H1 (cell line): ENCODE measurements at regions not wholly inside any gene's neighbourhood (a gene's known extent, or its start where the extent isn't known, plus 50 kb on each side); places are given as distances from the start of the nearest gene placed in this dataset.

Source experiments
- CTCF ChIA-PET: fragments of 300-600 bp; sonication (Branson Sonifier 250); formaldehyde crosslinking; loops from one replicate; lab custom pipeline; 2021; ENCODE audit not compliant: partially characterized antibody; lab: Charles Lee
- POLR2A ChIA-PET: fragments of 300-600 bp; sonication (Branson Sonifier 250); formaldehyde crosslinking; loops from one replicate; lab custom pipeline; 2021; ENCODE audit warnings: inconsistent platforms; ENCODE audit not compliant: partially characterized antibody; lab: Charles Lee
- DNase-seq, 2 experiments: peaks; one replicate each; pipeline versions ENCODE4 v3.0.0 to v3.0.0-alpha.2; 2010 to 2022; ENCODE audit warnings: low spot score in 2 of 2, low read depth in 1 of 2, mixed read lengths in 1 of 2
- FAIRE-seq: peaks from 2 replicates; lab custom pipeline; 2011; peaks lifted over from hg19 to GRCh38; lab: Jason Lieb, UNC
- H2AFZ ChIP-seq: 2 replicates; pipeline ENCODE4 v1.8.1; 2012; ENCODE audit warnings: low read length, inconsistent platforms
- H2AK5ac ChIP-seq: 2 replicates; pipeline ENCODE4 v1.6.1; 2013; ENCODE audit warnings: low read depth, low read length
- H2BK120ac ChIP-seq: replicated peaks from 2 replicates; pipeline ENCODE3; 2013; ENCODE audit warnings: low read depth, low read length, inconsistent platforms
- H2BK12ac ChIP-seq: 2 replicates; pipeline ENCODE4 v1.6.1; 2013; ENCODE audit warnings: low read depth, low read length
- H2BK15ac ChIP-seq: 2 replicates; pipeline ENCODE4 v1.6.1; 2013; ENCODE audit warnings: low read length
- H2BK20ac ChIP-seq: 2 replicates; pipeline ENCODE4 v1.6.1; 2013; ENCODE audit warnings: low read length
- H2BK5ac ChIP-seq: 2 replicates; pipeline ENCODE4 v1.6.1; 2013; ENCODE audit warnings: low read depth, low read length
- H3K14ac ChIP-seq: 2 replicates; pipeline ENCODE4 v1.6.1; 2013; ENCODE audit warnings: inconsistent platforms; ENCODE audit not compliant: insufficient read length
- H3K18ac ChIP-seq: 2 replicates; pipeline ENCODE4 v1.6.1; 2013; ENCODE audit warnings: low read length; ENCODE audit errors: extremely low read depth
- H3K23ac ChIP-seq: 2 replicates; pipeline ENCODE4 v1.6.1; 2013; ENCODE audit warnings: inconsistent platforms; ENCODE audit not compliant: insufficient read length
- H3K23me2 ChIP-seq: 2 replicates; pipeline ENCODE4 v1.6.1; 2013; ENCODE audit warnings: low read depth, low read length
- H3K27ac ChIP-seq: 2 replicates; pipeline ENCODE4 v1.6.1; 2011; ENCODE audit warnings: low read depth, low read length, inconsistent platforms
- H3K27me3 ChIP-seq, 4 experiments: replicated peaks in 1 of 4; 1 replicate in 1 of 4; 2 replicates in 3 of 4; pipeline versions ENCODE4 v1.6.1 to v1.8.1; 2011 to 2013; ENCODE audit warnings: low read length in 3 of 4, mild to moderate bottlenecking in 3 of 4, inconsistent platforms in 2 of 4, mixed read lengths in 2 of 4, moderate library complexity in 1 of 4; ENCODE audit not compliant: control insufficient read depth in 3 of 4, insufficient read depth in 3 of 4; ENCODE audit errors: extremely low read depth in 1 of 4
- H3K36me3 ChIP-seq, 4 experiments: 2 replicates each; pipeline versions ENCODE4 v1.6.1 to v1.8.1; 2011 to 2013; ENCODE audit warnings: mild to moderate bottlenecking in 4 of 4, low read length in 3 of 4, moderate library complexity in 2 of 4, control low read depth in 1 of 4, inconsistent platforms in 1 of 4; ENCODE audit not compliant: insufficient read depth in 4 of 4, control insufficient read depth in 2 of 4
- H3K4ac ChIP-seq: replicated peaks from 2 replicates; pipeline ENCODE3; 2013; ENCODE audit warnings: low read length, low read depth, mixed read lengths, inconsistent platforms; ENCODE audit not compliant: insufficient read length
- H3K4me1 ChIP-seq, 4 experiments: replicated peaks in 1 of 4; 1 replicate in 1 of 4; 2 replicates in 3 of 4; pipeline versions ENCODE4 v1.6.1 to v1.8.1; 2011 to 2013; ENCODE audit warnings: low read length in 3 of 4, inconsistent platforms in 2 of 4, mixed read lengths in 1 of 4; ENCODE audit not compliant: insufficient read depth in 4 of 4, control insufficient read depth in 3 of 4
- H3K4me2 ChIP-seq, 2 experiments: 2 replicates each; pipeline versions ENCODE4 v1.6.1 to v1.8.1; 2011 to 2013; ENCODE audit warnings: low read depth in 2 of 2, low read length in 2 of 2, control low read depth in 1 of 2, inconsistent platforms in 1 of 2, mild to moderate bottlenecking in 1 of 2; ENCODE audit not compliant: insufficient read depth in 1 of 2
- H3K4me3 ChIP-seq, 4 experiments: fragments of 200-600, 300-600 bp in 1 of 4; sonication (generic), shearing (Covaris generic), sonication (Bioruptor Twin) in 1 of 4; 2 replicates each; pipeline versions ENCODE4 v1.5.1 to v1.8.1; 2011 to 2016; ENCODE audit warnings: low read length in 4 of 4, low read depth in 3 of 4, control low read depth in 2 of 4, inconsistent platforms in 2 of 4, mild to moderate bottlenecking in 2 of 4, mixed read lengths in 1 of 4, moderate library complexity in 1 of 4; ENCODE audit not compliant: insufficient read depth in 2 of 4; ENCODE audit errors: extremely low read depth in 1 of 4
- H3K56ac ChIP-seq: replicated peaks from 2 replicates; pipeline ENCODE3; 2013; ENCODE audit warnings: low read depth, mild to moderate bottlenecking, mixed read lengths, low read length, inconsistent platforms; ENCODE audit not compliant: insufficient read length
- H3K79me1 ChIP-seq: 2 replicates; pipeline ENCODE4 v1.6.1; 2013; ENCODE audit warnings: low read depth, low read length, control low read depth
- H3K79me2 ChIP-seq, 2 experiments: 2 replicates each; pipeline versions ENCODE4 v1.6.1 to v1.8.1; 2012 to 2013; ENCODE audit warnings: low read length in 2 of 2, mild to moderate bottlenecking in 2 of 2, inconsistent platforms in 1 of 2; ENCODE audit not compliant: insufficient read depth in 2 of 2, control insufficient read depth in 1 of 2
- H3K9ac ChIP-seq, 4 experiments: replicated peaks in 1 of 4; 1 replicate in 1 of 4; 2 replicates in 3 of 4; pipeline versions ENCODE4 v1.6.1 to v1.8.1; 2011 to 2013; ENCODE audit warnings: low read depth in 3 of 4, low read length in 3 of 4, control low read depth in 2 of 4, mild to moderate bottlenecking in 2 of 4, moderate library complexity in 2 of 4, inconsistent platforms in 1 of 4; ENCODE audit errors: extremely low read depth in 1 of 4
- H3K9me3 ChIP-seq, 2 experiments: 2 replicates each; pipeline versions ENCODE4 v1.6.1 to v1.8.1; 2012 to 2013; ENCODE audit warnings: mild to moderate bottlenecking in 2 of 2, moderate library complexity in 2 of 2, control low read depth in 1 of 2, inconsistent platforms in 1 of 2, low read depth in 1 of 2, low read length in 1 of 2, mixed read lengths in 1 of 2; ENCODE audit not compliant: insufficient read depth in 2 of 2
- H4K20me1 ChIP-seq, 2 experiments: replicated peaks in 1 of 2; 2 replicates each; pipeline versions ENCODE3 to v1.8.1; 2011 to 2013; ENCODE audit warnings: inconsistent platforms in 2 of 2, low read length in 2 of 2, mild to moderate bottlenecking in 1 of 2; ENCODE audit not compliant: insufficient read depth in 2 of 2, control insufficient read depth in 1 of 2
- H4K5ac ChIP-seq: 2 replicates; pipeline ENCODE4 v1.6.1; 2013; ENCODE audit warnings: low read length, low read depth, mixed read lengths, inconsistent platforms; ENCODE audit not compliant: insufficient read length
- H4K8ac ChIP-seq: 2 replicates; pipeline ENCODE4 v1.8.0; 2013; ENCODE audit warnings: mild to moderate bottlenecking, moderate library complexity, low read length, inconsistent platforms; ENCODE audit not compliant: insufficient read depth; ENCODE audit errors: extremely low read depth
- H4K91ac ChIP-seq: replicated peaks from 2 replicates; pipeline ENCODE3; 2013; ENCODE audit warnings: low read length, mixed read lengths, inconsistent platforms; ENCODE audit not compliant: insufficient read length
- ASH2L ChIP-seq: fragments of 200-600, 300-600 bp; sonication (generic); IDR thresholded peaks from one replicate; pipeline ENCODE4 v1.7.1; 2017; ENCODE audit warnings: low read length
- BACH1 ChIP-seq: IDR thresholded peaks from 2 replicates; pipeline ENCODE4 v1.6.1; 2012; ENCODE audit warnings: low read length, improper control_type of control experiment
- BCL11A ChIP-seq, 2 experiments: IDR thresholded peaks; one replicate each; pipeline ENCODE4 v1.6.1; 2011; ENCODE audit warnings: low read depth in 2 of 2, low read length in 2 of 2, mild to moderate bottlenecking in 2 of 2
- CBX8 ChIP-seq: fragments of 300-800, 300-1000 bp; sonication (generic); IDR thresholded peaks from 2 replicates; pipeline ENCODE4 v1.7.1; 2016; ENCODE audit warnings: low read depth, low read length, borderline replicate concordance
- CEBPB ChIP-seq: IDR thresholded peaks from 2 replicates; pipeline ENCODE4 v1.6.1; 2012; ENCODE audit warnings: low read depth, low read length
- NRF1 ChIP-seq: IDR thresholded peaks from 2 replicates; pipeline ENCODE4 v1.6.1; 2011; ENCODE audit warnings: mild to moderate bottlenecking, low read depth, low read length, improper control_type of control experiment
- SUZ12 ChIP-seq: fragments of 200-600 bp; sonication (generic); IDR thresholded peaks from 2 replicates; pipeline ENCODE4 v1.6.1; 2012; ENCODE audit warnings: mild to moderate bottlenecking, inconsistent platforms, low read length, moderate library complexity, mixed read lengths
- TAF1 ChIP-seq: IDR thresholded peaks from 2 replicates; pipeline ENCODE4 v1.6.1; 2011; ENCODE audit warnings: mild to moderate bottlenecking, low read depth, low read length
- YY1 ChIP-seq: IDR thresholded peaks from 2 replicates; pipeline ENCODE4 v1.6.1; 2011; ENCODE audit warnings: low read depth, mild to moderate bottlenecking, low read length
- WGBS, 2 experiments: shearing (Covaris generic) in 1 of 2; methylation state at CpG; one replicate each; pipeline versions ENCODE4 v1.1.6 to v1.1.7; 2013 to 2015; ENCODE audit warnings: low lambda C conversion rate in 2 of 2, mixed read lengths in 2 of 2, inconsistent platforms in 1 of 2, low coverage in 1 of 2, missing lambda C conversion rate in 1 of 2; ENCODE audit not compliant: insufficient replicate concordance in 2 of 2, insufficient coverage in 1 of 2, insufficient read length in 1 of 2; ENCODE audit errors: extremely low coverage in 1 of 2, missing lambda C conversion rate in 1 of 2; 5-methylcytosine and 5-hydroxymethylcytosine counted together
- TF ChIP-seq, protein P1 (sequence below): IDR thresholded peaks from 2 replicates; pipeline ENCODE4 v1.6.1; 2012; ENCODE audit warnings: inconsistent platforms
- TF ChIP-seq, protein P2 (sequence below), 3 experiments: IDR thresholded peaks; 1 replicate in 2 of 3; 2 replicates in 1 of 3; pipeline versions ENCODE4 v1.5.1 to v1.6.1; 2011; ENCODE audit warnings: low read length in 3 of 3, mild to moderate bottlenecking in 3 of 3, inconsistent platforms in 2 of 3, low read depth in 1 of 3, moderate library complexity in 1 of 3; ENCODE audit not compliant: insufficient read depth in 1 of 3; ENCODE audit errors: control extremely low read depth in 1 of 3

DNA sequence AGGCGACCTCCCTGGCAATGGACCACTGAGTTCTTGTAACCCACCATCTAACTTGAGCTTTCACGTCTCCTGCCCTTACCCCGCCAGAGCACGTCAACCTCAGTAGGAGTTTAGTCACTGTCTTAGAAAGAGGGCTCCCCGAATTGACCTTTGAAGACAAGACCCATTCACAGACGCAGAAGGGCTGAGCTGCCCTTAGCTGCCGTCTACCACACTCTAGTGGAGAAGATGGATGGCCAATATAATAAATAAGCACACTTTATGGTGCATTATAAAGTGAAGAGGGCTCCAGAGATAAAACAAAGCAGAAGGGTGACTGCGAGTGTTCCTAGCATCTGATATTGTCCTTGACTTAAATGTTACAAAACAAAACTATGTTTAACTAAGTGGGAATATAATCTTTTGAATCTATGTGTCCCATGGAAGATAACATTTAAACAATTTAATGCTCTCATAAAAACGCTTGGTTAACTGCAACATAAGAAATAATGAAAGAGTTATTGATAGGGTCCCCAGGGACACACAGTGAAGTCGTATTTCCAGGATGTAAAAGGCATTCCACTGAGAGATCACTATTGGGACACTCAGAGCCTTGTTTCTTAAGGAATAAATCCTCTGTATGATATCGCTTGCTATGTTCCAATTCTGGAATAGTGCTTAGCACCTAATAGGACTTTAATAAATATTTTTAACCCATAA, 261.1 kb downstream of the THBS2 start:
- H3K4me3 ChIP-seq, result no peak overlapping the region
- POLR2A ChIA-PET, result no interaction called here
- no peak overlapping the region for H3K23ac ChIP-seq
- H4K91ac ChIP-seq, result no peak overlapping the region
- H4K5ac ChIP-seq, result no peak overlapping the region
- CTCF ChIA-PET, result interaction anchor here (0.6 to 1.7 kb wide), 9 partner anchors 11 to 370 kb away, joined by 3 to 7 read pairs (median 3); no protein-coding TSS in a partner anchor
- H3K9ac ChIP-seq, result no peak overlapping the region
- H2BK5ac ChIP-seq, result no peak overlapping the region
- H3K79me2 ChIP-seq, result no peaks in the 10 kb centered on the region
- no peaks in the 10 kb centered on the region for H3K4me1 ChIP-seq
- H3K18ac ChIP-seq, result no peak overlapping the region
- WGBS, 2 experiments, result 95% methylated on average over 11 of the region's 11 CpGs; no CpG with 5 or more reads in 1 of the 2 experiments
- no peak overlapping the region for H2AFZ ChIP-seq
- no peak overlapping the region for H2BK120ac ChIP-seq
- no peak overlapping the region for H3K4ac ChIP-seq
- H3K9me3 ChIP-seq, result peaks cover 4 to 10% of the 10 kb centered on the region in 2 experiments; a peak in 2 of 4 replicates
- FAIRE-seq (no peak), DNase-seq (no peak)
- no peak overlapping the region for H2BK12ac ChIP-seq
- no peak overlapping the region for H2BK20ac ChIP-seq
- H3K14ac ChIP-seq, result no peak overlapping the region
- no peak overlapping the region for H3K56ac ChIP-seq
- no peak overlapping the region for H2BK15ac ChIP-seq
- no peaks in the 10 kb centered on the region for H3K36me3 ChIP-seq
- no peaks in the 10 kb centered on the region for H3K79me1 ChIP-seq
- H4K8ac ChIP-seq, result no peak overlapping the region
- no peak overlapping the region for H3K27ac ChIP-seq
- no peaks in the 10 kb centered on the region for H3K27me3 ChIP-seq
- H4K20me1 ChIP-seq, result no peaks in the 10 kb centered on the region
- H3K4me2 ChIP-seq, result no peak overlapping the region
- H2AK5ac ChIP-seq, result no peak overlapping the region
- no peaks in the 10 kb centered on the region for H3K23me2 ChIP-seq
- TF ChIP-seq, protein P1, sequence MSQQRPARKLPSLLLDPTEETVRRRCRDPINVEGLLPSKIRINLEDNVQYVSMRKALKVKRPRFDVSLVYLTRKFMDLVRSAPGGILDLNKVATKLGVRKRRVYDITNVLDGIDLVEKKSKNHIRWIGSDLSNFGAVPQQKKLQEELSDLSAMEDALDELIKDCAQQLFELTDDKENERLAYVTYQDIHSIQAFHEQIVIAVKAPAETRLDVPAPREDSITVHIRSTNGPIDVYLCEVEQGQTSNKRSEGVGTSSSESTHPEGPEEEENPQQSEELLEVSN, result no peak
- TF ChIP-seq CEBPB (no peak), ASH2L (no peak), NRF1 (no peak), TAF1 (no peak), YY1 (no peak), SUZ12 (no peak), CBX8 (no peak), BACH1 (no peak), BCL11A (IDR thresholded peaks at IDR 0.05; ENCODE audit: low read depth in 2 of 2, low read length in 2 of 2) (no peak)
- TF ChIP-seq, protein P2, sequence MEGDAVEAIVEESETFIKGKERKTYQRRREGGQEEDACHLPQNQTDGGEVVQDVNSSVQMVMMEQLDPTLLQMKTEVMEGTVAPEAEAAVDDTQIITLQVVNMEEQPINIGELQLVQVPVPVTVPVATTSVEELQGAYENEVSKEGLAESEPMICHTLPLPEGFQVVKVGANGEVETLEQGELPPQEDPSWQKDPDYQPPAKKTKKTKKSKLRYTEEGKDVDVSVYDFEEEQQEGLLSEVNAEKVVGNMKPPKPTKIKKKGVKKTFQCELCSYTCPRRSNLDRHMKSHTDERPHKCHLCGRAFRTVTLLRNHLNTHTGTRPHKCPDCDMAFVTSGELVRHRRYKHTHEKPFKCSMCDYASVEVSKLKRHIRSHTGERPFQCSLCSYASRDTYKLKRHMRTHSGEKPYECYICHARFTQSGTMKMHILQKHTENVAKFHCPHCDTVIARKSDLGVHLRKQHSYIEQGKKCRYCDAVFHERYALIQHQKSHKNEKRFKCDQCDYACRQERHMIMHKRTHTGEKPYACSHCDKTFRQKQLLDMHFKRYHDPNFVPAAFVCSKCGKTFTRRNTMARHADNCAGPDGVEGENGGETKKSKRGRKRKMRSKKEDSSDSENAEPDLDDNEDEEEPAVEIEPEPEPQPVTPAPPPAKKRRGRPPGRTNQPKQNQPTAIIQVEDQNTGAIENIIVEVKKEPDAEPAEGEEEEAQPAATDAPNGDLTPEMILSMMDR (IDR thresholded peaks at IDR 0.05; ENCODE audit: control extremely low read depth in 1 of 3, insufficient read depth in 1 of 3, low read depth in 1 of 3, low read length in 3 of 3), result no peak
